Prostate gland (tissue), 2 donors: ENCODE measurements at regions not wholly inside any gene's neighbourhood (a gene's known extent, or its start where the extent isn't known, plus 50 kb on each side); places are given as distances from the start of the nearest gene placed in this dataset.

Experiments used
- POLR2AphosphoS5 ChIP-seq: sonication (generic); formaldehyde crosslinking; IDR thresholded peaks from one replicate; pipeline ENCODE4 v1.6.1; 2017; ENCODE audit warnings: antibody characterized with exemption
- TF ChIP-seq, protein P1 (sequence below), 4 experiments: fragments of 200-600 bp in 2 of 4; fragments of 450-650 bp in 2 of 4; sonication (generic) in 2 of 4; IDR thresholded peaks; 1 replicate in 3 of 4; 2 replicates in 1 of 4; pipeline ENCODE4 v1.5.1; 2016 to 2019; ENCODE audit warnings: antibody characterized with exemption in 4 of 4, mild to moderate bottlenecking in 2 of 4, moderate library complexity in 2 of 4

DNA sequence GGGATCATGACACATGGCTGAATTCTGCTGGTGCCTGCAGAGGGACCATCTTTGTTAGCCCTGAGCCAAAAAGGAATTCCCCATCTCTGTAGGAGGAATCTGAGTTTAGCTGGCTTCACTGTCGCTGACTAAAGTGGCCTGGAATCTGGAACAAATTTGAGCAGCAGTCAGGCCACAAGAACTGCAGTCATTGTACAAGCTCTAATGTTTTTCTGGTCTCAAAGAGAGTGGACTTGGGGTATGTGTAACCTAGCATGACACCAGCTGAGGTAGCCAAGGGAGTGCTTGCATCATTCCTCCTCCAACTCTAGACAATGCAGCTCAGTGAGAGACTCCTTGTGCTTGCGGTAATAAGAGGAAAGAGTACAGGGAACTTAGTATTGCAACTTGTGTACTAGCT, 539.1 kb upstream of the LRRTM4 start:
- TF ChIP-seq, protein P1, sequence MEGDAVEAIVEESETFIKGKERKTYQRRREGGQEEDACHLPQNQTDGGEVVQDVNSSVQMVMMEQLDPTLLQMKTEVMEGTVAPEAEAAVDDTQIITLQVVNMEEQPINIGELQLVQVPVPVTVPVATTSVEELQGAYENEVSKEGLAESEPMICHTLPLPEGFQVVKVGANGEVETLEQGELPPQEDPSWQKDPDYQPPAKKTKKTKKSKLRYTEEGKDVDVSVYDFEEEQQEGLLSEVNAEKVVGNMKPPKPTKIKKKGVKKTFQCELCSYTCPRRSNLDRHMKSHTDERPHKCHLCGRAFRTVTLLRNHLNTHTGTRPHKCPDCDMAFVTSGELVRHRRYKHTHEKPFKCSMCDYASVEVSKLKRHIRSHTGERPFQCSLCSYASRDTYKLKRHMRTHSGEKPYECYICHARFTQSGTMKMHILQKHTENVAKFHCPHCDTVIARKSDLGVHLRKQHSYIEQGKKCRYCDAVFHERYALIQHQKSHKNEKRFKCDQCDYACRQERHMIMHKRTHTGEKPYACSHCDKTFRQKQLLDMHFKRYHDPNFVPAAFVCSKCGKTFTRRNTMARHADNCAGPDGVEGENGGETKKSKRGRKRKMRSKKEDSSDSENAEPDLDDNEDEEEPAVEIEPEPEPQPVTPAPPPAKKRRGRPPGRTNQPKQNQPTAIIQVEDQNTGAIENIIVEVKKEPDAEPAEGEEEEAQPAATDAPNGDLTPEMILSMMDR (IDR thresholded peaks at IDR 0.05): no peak
- no peak for TF ChIP-seq POLR2AphosphoS5
